Endothelial cell of hepatic sinusoid (primary cell): ENCODE measurements at regions not wholly inside any gene's neighbourhood (a gene's known extent, or its start where the extent isn't known, plus 50 kb on each side); places are given as distances from the start of the nearest gene placed in this dataset.

Experiments
- in situ Hi-C: cut with HindIII; loops from 2 replicates; pipeline ENCODE4 v1.10.0; 2017; ENCODE audit warnings: low sequenced_read_pairs

DNA sequence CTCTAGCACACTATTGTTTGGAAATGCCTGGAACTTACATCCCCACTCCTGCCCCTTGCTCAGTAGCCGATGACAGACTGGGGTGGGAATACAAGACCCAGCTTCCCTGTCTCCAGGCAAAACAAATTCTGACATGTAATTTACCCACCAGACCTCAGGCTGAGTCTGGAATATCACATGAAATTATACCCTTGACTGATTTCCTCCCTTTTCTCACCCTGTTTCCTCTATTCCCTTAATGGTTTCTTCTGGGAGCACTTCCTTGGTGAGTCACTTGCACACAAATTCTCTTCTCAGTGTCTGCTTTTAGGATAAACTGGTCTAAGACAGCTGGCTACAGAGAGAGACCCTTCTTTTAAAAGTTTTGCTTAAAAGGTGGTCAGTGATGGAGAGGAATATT, 65.8 kb upstream of the DIPK2B start:
- in situ Hi-C loops: no loop called here

- in situ Hi-C loops: no loop called here
These were observed 64.2 kb upstream of the DIPK2B start for GRCh38 chrX:45264865-45265264.

- in situ Hi-C loops: no loop called here
These were observed 60.8 kb upstream of the DIPK2B start for GRCh38 chrX:45261471-45261870.

- in situ Hi-C loops: no loop called here
These were observed 60.3 kb upstream of the DIPK2B start for GRCh38 chrX:45261005-45261404.

- in situ Hi-C loops: no loop called here
These were observed 58.2 kb upstream of the DIPK2B start for GRCh38 chrX:45258731-45259402.
